ENCODE measurements at regions not wholly inside any gene's neighbourhood (a gene's known extent, or its start where the extent isn't known, plus 50 kb on each side); places are given as distances from the start of the nearest gene placed in this dataset.
A peak's percentile ranks its signal among the peaks of the same experiment; 100 is the strongest.

DNA sequence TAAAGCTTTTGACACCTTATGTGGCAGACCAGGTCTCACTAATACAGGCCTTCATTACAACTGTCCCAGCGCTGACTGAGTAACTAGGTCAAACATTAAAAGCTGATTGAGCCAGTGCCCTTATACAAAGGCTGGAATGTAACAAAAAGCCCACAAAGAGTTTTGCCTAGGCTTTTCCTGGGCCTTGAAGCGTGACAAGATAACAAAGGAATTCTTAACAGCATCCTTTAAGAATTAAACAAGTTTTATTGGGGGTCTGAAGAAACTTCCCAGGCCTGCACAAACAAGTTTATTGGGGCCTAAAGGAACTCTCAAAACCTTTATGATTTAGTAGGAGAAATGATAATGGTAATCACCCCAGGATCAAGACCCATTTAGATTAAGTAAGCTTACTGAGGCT is 267.6 kb upstream of the FAM83B start:
- DNase-seq = no peak
- no peak for ATAC-seq (ENCODE audit: insufficient read depth, low FRiP score)

GRCh38 chr6:54586251-54586650 is 260.3 kb upstream of the FAM83B start:
- Histone ChIP-seq H3K36me3 (ENCODE audit: control insufficient read depth in 4 of 4, insufficient read depth in 4 of 4, low read length in 4 of 4) (no peaks in the 10 kb centered on the region), H3K27ac (ENCODE audit: low read depth in 1 of 2, low read length in 1 of 2) (no peak overlapping the region), H3K27me3 (ENCODE audit: control insufficient read depth in 3 of 3, insufficient read depth in 3 of 3, low read length in 2 of 3) (no peaks in the 10 kb centered on the region), H3K9me3 (ENCODE audit: control insufficient read depth in 4 of 4, insufficient read depth in 3 of 4, low read length in 3 of 4) (no peaks in the 10 kb centered on the region), H3K4me3 (no peak overlapping the region), H3K4me1 (ENCODE audit: control insufficient read depth in 5 of 5, insufficient read depth in 5 of 5, low read length in 5 of 5) (no peaks in the 10 kb centered on the region), H3K9ac (ENCODE audit: insufficient read depth in 1 of 2, low read length in 2 of 2) (no peak overlapping the region)
- DNase-seq (peak in 1 of 3 donors; percentile 20), ATAC-seq (ENCODE audit: insufficient read depth, low FRiP score) (no peak)
- TF ChIP-seq, protein P1, sequence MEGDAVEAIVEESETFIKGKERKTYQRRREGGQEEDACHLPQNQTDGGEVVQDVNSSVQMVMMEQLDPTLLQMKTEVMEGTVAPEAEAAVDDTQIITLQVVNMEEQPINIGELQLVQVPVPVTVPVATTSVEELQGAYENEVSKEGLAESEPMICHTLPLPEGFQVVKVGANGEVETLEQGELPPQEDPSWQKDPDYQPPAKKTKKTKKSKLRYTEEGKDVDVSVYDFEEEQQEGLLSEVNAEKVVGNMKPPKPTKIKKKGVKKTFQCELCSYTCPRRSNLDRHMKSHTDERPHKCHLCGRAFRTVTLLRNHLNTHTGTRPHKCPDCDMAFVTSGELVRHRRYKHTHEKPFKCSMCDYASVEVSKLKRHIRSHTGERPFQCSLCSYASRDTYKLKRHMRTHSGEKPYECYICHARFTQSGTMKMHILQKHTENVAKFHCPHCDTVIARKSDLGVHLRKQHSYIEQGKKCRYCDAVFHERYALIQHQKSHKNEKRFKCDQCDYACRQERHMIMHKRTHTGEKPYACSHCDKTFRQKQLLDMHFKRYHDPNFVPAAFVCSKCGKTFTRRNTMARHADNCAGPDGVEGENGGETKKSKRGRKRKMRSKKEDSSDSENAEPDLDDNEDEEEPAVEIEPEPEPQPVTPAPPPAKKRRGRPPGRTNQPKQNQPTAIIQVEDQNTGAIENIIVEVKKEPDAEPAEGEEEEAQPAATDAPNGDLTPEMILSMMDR (IDR thresholded peaks at IDR 0.05; ENCODE audit: control extremely low read depth, extremely low read depth) = no peak

More for the DNA sequence above, 267.6 kb upstream of the FAM83B start:
- H3K4me3 ChIP-seq = no peak overlapping the region
- H3K27me3 ChIP-seq (ENCODE audit: control insufficient read depth in 3 of 3, insufficient read depth in 3 of 3, low read length in 2 of 3) = no peaks in the 10 kb centered on the region
- H3K27ac ChIP-seq (ENCODE audit: low read depth in 1 of 2, low read length in 1 of 2) = no peak overlapping the region
- no peak overlapping the region for H3K9ac ChIP-seq (ENCODE audit: insufficient read depth in 1 of 2, low read length in 2 of 2)
- no peaks in the 10 kb centered on the region for H3K9me3 ChIP-seq (ENCODE audit: control insufficient read depth in 4 of 4, insufficient read depth in 3 of 4, low read length in 3 of 4)
- 80 to 85% methylated on average over 2 of the region's 2 CpGs for WGBS, 2 donors
- H3K36me3 ChIP-seq (ENCODE audit: control insufficient read depth in 4 of 4, insufficient read depth in 4 of 4, low read length in 4 of 4) = no peaks in the 10 kb centered on the region
- TF ChIP-seq, protein P1 (IDR thresholded peaks at IDR 0.05; ENCODE audit: control extremely low read depth, extremely low read depth) = no peak
- H3K4me1 ChIP-seq (ENCODE audit: control insufficient read depth in 5 of 5, insufficient read depth in 5 of 5, low read length in 5 of 5) = no peaks in the 10 kb centered on the region

DNA sequence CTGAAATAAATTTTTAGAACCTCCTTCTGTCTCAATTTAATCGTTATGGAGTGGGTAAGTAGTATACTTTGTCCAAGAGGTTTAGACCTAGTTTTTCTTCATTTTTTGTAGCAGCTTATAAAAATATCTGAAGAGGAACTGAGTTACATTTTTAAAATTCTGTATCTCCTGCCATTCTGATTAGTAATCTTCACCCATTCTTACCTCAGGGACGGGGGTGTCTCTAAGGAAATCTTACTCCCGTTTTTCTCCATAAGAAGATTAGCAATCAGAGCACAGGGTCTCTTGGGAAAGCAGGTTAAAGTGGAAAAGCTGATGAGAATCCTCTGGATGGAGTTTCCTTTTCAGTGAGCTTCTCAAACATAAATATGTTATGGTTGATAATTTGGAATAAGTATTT is 259.3 kb upstream of the FAM83B start:
- Histone ChIP-seq H3K4me3 (no peak overlapping the region), H3K9me3 (ENCODE audit: control insufficient read depth in 4 of 4, insufficient read depth in 3 of 4, low read length in 3 of 4) (no peaks in the 10 kb centered on the region), H3K27ac (ENCODE audit: low read depth in 1 of 2, low read length in 1 of 2) (no peak overlapping the region), H3K27me3 (ENCODE audit: control insufficient read depth in 3 of 3, insufficient read depth in 3 of 3, low read length in 2 of 3) (no peaks in the 10 kb centered on the region), H3K4me1 (ENCODE audit: control insufficient read depth in 5 of 5, insufficient read depth in 5 of 5, low read length in 5 of 5) (no peaks in the 10 kb centered on the region), H3K36me3 (ENCODE audit: control insufficient read depth in 4 of 4, insufficient read depth in 4 of 4, low read length in 4 of 4) (no peaks in the 10 kb centered on the region), H3K9ac (ENCODE audit: insufficient read depth in 1 of 2, low read length in 2 of 2) (no peak overlapping the region)
- WGBS, 2 donors = 67 to 73% methylated on average over 3 of the region's 3 CpGs
- ATAC-seq (ENCODE audit: insufficient read depth, low FRiP score) = no peak
- TF ChIP-seq, protein P1 (IDR thresholded peaks at IDR 0.05; ENCODE audit: control extremely low read depth, extremely low read depth) = no peak
- no peak for DNase-seq

- Histone ChIP-seq H3K27ac (ENCODE audit: low read depth in 1 of 2, low read length in 1 of 2) (no peak overlapping the region), H3K9me3 (ENCODE audit: control insufficient read depth in 4 of 4, insufficient read depth in 3 of 4, low read length in 3 of 4) (no peaks in the 10 kb centered on the region), H3K27me3 (ENCODE audit: control insufficient read depth in 3 of 3, insufficient read depth in 3 of 3, low read length in 2 of 3) (no peaks in the 10 kb centered on the region), H3K4me3 (no peak overlapping the region), H3K9ac (ENCODE audit: insufficient read depth in 1 of 2, low read length in 2 of 2) (no peak overlapping the region), H3K4me1 (ENCODE audit: control insufficient read depth in 5 of 5, insufficient read depth in 5 of 5, low read length in 5 of 5) (no peaks in the 10 kb centered on the region), H3K36me3 (ENCODE audit: control insufficient read depth in 4 of 4, insufficient read depth in 4 of 4, low read length in 4 of 4) (no peaks in the 10 kb centered on the region)
- TF ChIP-seq, protein P1 (IDR thresholded peaks at IDR 0.05; ENCODE audit: control extremely low read depth, extremely low read depth) = no peak
- WGBS, 2 donors = 73 to 75% methylated on average over 1 of the region's 1 CpG
- DNase-seq = no peak
- no peak for ATAC-seq (ENCODE audit: insufficient read depth, low FRiP score)
Observed at GRCh38 chr6:54588176-54588575, 258.4 kb upstream of the FAM83B start.
